ENCODE measurements at regions not wholly inside any gene's neighbourhood (a gene's known extent, or its start where the extent isn't known, plus 50 kb on each side); places are given as distances from the start of the nearest gene placed in this dataset.

DNA sequence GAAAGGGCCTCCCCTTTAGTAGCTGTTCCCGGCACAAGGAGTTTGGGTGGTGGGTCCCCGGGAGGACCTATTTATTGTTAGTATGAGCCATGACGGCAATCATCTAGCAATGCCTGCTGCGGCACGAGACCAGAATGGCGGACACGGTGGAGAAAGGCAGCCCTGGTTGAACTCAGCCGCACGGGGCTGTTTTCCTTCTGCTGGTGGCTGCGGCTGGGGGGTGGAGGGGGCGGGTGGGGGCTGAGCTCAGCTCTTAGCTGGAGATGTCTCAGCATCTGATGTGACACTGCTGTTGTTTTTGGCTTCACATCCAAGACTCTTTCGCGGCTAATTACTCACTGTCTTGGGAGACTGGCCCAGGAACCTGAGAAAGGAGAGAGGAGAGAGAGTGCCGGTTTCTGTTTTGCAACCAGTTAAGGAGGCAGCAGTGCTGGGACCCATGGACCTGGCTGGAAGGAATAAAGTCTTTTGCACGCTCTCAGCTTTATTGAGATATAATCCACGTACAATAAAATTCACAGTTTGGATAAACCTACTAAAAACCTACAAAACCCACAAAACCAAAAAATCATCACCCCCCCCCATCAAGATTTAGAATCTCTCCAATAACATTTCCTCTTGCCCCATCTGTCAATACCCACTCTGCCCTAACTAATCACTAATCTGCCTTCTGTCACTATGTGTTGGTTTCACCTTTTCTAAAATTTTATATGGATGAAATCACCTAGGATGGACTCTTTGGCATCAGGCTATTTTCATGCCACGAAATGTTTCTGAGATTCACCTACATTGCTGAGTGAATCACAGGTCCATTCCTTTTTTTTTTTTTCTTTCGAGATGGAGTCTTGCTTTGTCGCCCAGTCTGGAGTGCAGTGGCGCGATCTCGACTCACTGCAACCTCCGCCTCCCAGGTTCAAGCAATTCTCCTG is 81.8 kb upstream of the NEURL1B start:
- H3K27ac ChIP-seq (ENCODE audit: low read depth in 2 of 2, low read length in 2 of 2): peak overlapping the region in 1 of 2 donors; percentile 57
- no peaks in the 10 kb centered on the region for H3K9me3 ChIP-seq (ENCODE audit: control insufficient read depth in 2 of 2, low read length in 2 of 2)
- no peaks in the 10 kb centered on the region for H3K36me3 ChIP-seq (ENCODE audit: control insufficient read depth in 2 of 2, insufficient read depth in 2 of 2, low read length in 2 of 2)
- no peak overlapping the region for H3K4me3 ChIP-seq (ENCODE audit: low read length in 2 of 2)
- H3K27me3 ChIP-seq (ENCODE audit: control insufficient read depth in 2 of 2, insufficient read depth in 2 of 2, low read length in 2 of 2): no peaks in the 10 kb centered on the region
- H3K4me1 ChIP-seq (ENCODE audit: control insufficient read depth in 2 of 2, insufficient read depth in 2 of 2, low read length in 2 of 2): peaks cover 11 to 18% of the 10 kb centered on the region in 2 donors
- H3K9ac ChIP-seq (ENCODE audit: low read depth in 1 of 2, low read length in 2 of 2): no peak overlapping the region

DNA sequence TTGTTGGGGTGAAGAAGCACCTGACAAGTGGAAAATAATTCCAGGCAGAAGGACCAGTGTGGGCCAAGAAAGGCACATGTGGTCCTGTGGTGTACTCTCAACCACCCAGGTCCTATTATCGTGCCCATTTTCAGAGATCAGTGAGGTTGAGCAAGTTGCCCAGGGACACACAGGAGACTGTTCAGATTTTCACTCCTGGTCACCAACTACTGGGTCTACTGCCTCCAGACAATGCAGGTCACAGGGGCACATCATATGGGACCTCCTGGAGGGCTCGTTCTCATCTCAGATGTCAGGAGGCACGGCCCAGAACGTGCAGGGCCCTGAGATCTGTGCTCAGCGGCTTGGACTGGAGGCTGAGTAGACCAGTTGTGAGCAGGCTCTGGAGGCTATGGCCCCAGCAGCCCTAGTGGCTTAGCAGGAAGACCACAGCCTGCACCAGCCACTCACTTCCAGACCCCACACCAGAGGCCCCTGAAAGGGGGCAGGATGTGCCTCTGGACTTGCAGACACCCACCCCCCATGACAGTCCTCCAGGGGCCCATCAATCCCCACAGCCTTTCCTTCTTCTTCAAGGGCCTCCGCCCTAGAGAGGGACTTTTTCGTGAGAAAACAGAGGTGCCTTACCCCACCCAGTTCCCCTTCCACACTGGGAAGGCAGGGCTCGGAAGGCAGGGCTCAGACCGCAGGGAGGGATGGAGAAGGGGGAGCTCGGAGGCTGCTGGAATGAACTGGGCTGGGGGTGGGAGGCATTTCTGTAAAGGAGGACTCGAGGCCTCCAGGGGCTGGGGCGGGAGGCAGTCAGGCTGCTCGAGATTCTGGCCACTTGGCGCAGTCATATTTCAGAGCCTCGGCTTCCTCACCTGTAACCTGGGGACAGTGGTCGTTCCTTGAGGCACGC is 82.7 kb upstream of the NEURL1B start:
- peaks cover 3 to 17% of the 10 kb centered on the region in 2 donors for H3K4me1 ChIP-seq (ENCODE audit: control insufficient read depth in 2 of 2, insufficient read depth in 2 of 2, low read length in 2 of 2)
- H3K9ac ChIP-seq (ENCODE audit: low read depth in 1 of 2, low read length in 2 of 2): no peak overlapping the region
- H3K4me3 ChIP-seq (ENCODE audit: low read length in 2 of 2): no peak overlapping the region

GRCh38 chr5:172556971-172557461 is 84.0 kb upstream of the NEURL1B start:
- peaks cover 3 to 17% of the 10 kb centered on the region in 2 donors for H3K4me1 ChIP-seq (ENCODE audit: control insufficient read depth in 2 of 2, insufficient read depth in 2 of 2, low read length in 2 of 2)
- H3K27ac ChIP-seq (ENCODE audit: low read depth in 2 of 2, low read length in 2 of 2): peak overlapping the region; percentile 11 to 58

More for the DNA sequence above, 82.7 kb upstream of the NEURL1B start:
- Histone ChIP-seq H3K27ac (ENCODE audit: low read depth in 2 of 2, low read length in 2 of 2) (peak overlapping the region in 1 of 2 donors; percentile 57), H3K36me3 (ENCODE audit: control insufficient read depth in 2 of 2, insufficient read depth in 2 of 2, low read length in 2 of 2) (no peaks in the 10 kb centered on the region), H3K27me3 (ENCODE audit: control insufficient read depth in 2 of 2, insufficient read depth in 2 of 2, low read length in 2 of 2) (no peaks in the 10 kb centered on the region), H3K9me3 (ENCODE audit: control insufficient read depth in 2 of 2, low read length in 2 of 2) (no peaks in the 10 kb centered on the region)

DNA sequence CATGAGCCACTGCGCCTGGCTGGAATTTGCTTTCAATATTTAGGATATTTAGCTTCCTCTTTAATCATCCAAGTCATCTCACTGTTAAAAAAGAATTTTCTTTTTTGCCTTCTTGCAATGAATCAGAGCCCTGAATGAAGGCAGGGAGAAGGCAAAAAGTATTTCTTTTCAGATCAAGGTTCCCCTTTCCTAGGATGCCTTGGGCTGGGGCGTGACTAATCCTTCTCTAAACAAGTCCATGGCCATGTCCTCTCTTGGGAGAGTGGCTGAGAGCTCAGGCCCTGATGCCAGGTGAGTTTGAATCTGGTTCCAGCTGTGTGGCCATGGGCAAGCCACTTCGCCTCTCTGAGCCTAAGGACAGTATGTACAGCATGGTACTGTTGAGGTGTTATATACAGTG is 84.8 kb upstream of the NEURL1B start:
- Histone ChIP-seq H3K9ac (ENCODE audit: low read depth in 1 of 2, low read length in 2 of 2) (no peak overlapping the region), H3K9me3 (ENCODE audit: control insufficient read depth in 2 of 2, low read length in 2 of 2) (no peaks in the 10 kb centered on the region), H3K4me1 (ENCODE audit: control insufficient read depth in 2 of 2, insufficient read depth in 2 of 2, low read length in 2 of 2) (peaks cover 3 to 17% of the 10 kb centered on the region in 2 donors), H3K36me3 (ENCODE audit: control insufficient read depth in 2 of 2, insufficient read depth in 2 of 2, low read length in 2 of 2) (no peaks in the 10 kb centered on the region), H3K27ac (ENCODE audit: low read depth in 2 of 2, low read length in 2 of 2) (peak overlapping the region in 1 of 2 donors; percentile 58), H3K27me3 (ENCODE audit: control insufficient read depth in 2 of 2, insufficient read depth in 2 of 2, low read length in 2 of 2) (no peaks in the 10 kb centered on the region), H3K4me3 (ENCODE audit: low read length in 2 of 2) (no peak overlapping the region)

More at GRCh38 chr5:172556971-172557461, 84.0 kb upstream of the NEURL1B start:
- Histone ChIP-seq H3K9me3 (ENCODE audit: control insufficient read depth in 2 of 2, low read length in 2 of 2) (no peaks in the 10 kb centered on the region), H3K9ac (ENCODE audit: low read depth in 1 of 2, low read length in 2 of 2) (no peak overlapping the region), H3K27me3 (ENCODE audit: control insufficient read depth in 2 of 2, insufficient read depth in 2 of 2, low read length in 2 of 2) (no peaks in the 10 kb centered on the region), H3K36me3 (ENCODE audit: control insufficient read depth in 2 of 2, insufficient read depth in 2 of 2, low read length in 2 of 2) (no peaks in the 10 kb centered on the region), H3K4me3 (ENCODE audit: low read length in 2 of 2) (no peak overlapping the region)

GRCh38 chr5:172554562-172554961 is 86.5 kb upstream of the NEURL1B start:
- H3K4me1 ChIP-seq (ENCODE audit: control insufficient read depth in 2 of 2, insufficient read depth in 2 of 2, low read length in 2 of 2): peaks cover 3 to 17% of the 10 kb centered on the region in 2 donors
- no peaks in the 10 kb centered on the region for H3K36me3 ChIP-seq (ENCODE audit: control insufficient read depth in 2 of 2, insufficient read depth in 2 of 2, low read length in 2 of 2)
- no peak overlapping the region for H3K27ac ChIP-seq (ENCODE audit: low read depth in 2 of 2, low read length in 2 of 2)
- H3K9ac ChIP-seq (ENCODE audit: low read depth in 1 of 2, low read length in 2 of 2): no peak overlapping the region
- H3K9me3 ChIP-seq (ENCODE audit: control insufficient read depth in 2 of 2, low read length in 2 of 2): no peaks in the 10 kb centered on the region
- no peak overlapping the region for H3K4me3 ChIP-seq (ENCODE audit: low read length in 2 of 2)
- H3K27me3 ChIP-seq (ENCODE audit: control insufficient read depth in 2 of 2, insufficient read depth in 2 of 2, low read length in 2 of 2): no peaks in the 10 kb centered on the region

- H3K9me3 ChIP-seq (ENCODE audit: control insufficient read depth in 2 of 2, low read length in 2 of 2): no peaks in the 10 kb centered on the region
- no peaks in the 10 kb centered on the region for H3K27me3 ChIP-seq (ENCODE audit: control insufficient read depth in 2 of 2, insufficient read depth in 2 of 2, low read length in 2 of 2)
- no peak overlapping the region for H3K9ac ChIP-seq (ENCODE audit: low read depth in 1 of 2, low read length in 2 of 2)
- H3K27ac ChIP-seq (ENCODE audit: low read depth in 2 of 2, low read length in 2 of 2): peak overlapping the region in 1 of 2 donors; percentile 43
- no peak overlapping the region for H3K4me3 ChIP-seq (ENCODE audit: low read length in 2 of 2)
- H3K4me1 ChIP-seq (ENCODE audit: control insufficient read depth in 2 of 2, insufficient read depth in 2 of 2, low read length in 2 of 2): peaks cover 3 to 17% of the 10 kb centered on the region in 2 donors
- H3K36me3 ChIP-seq (ENCODE audit: control insufficient read depth in 2 of 2, insufficient read depth in 2 of 2, low read length in 2 of 2): no peaks in the 10 kb centered on the region
Observed at GRCh38 chr5:172553903-172554302, 87.2 kb upstream of the NEURL1B start.

- Histone ChIP-seq H3K27ac (ENCODE audit: low read depth in 2 of 2, low read length in 2 of 2) (no peak overlapping the region), H3K9me3 (ENCODE audit: control insufficient read depth in 2 of 2, low read length in 2 of 2) (no peaks in the 10 kb centered on the region), H3K9ac (ENCODE audit: low read depth in 1 of 2, low read length in 2 of 2) (no peak overlapping the region), H3K36me3 (ENCODE audit: control insufficient read depth in 2 of 2, insufficient read depth in 2 of 2, low read length in 2 of 2) (no peaks in the 10 kb centered on the region), H3K4me3 (ENCODE audit: low read length in 2 of 2) (no peak overlapping the region), H3K27me3 (ENCODE audit: control insufficient read depth in 2 of 2, insufficient read depth in 2 of 2, low read length in 2 of 2) (no peaks in the 10 kb centered on the region), H3K4me1 (ENCODE audit: control insufficient read depth in 2 of 2, insufficient read depth in 2 of 2, low read length in 2 of 2) (peaks cover 6 to 11% of the 10 kb centered on the region in 2 donors)
Observed at GRCh38 chr5:172553167-172553566, 87.9 kb upstream of the NEURL1B start.

- no peak overlapping the region for H3K9ac ChIP-seq (ENCODE audit: low read depth in 1 of 2, low read length in 2 of 2)
- no peak overlapping the region for H3K4me3 ChIP-seq (ENCODE audit: low read length in 2 of 2)
- H3K9me3 ChIP-seq (ENCODE audit: control insufficient read depth in 2 of 2, low read length in 2 of 2): no peaks in the 10 kb centered on the region
- H3K27me3 ChIP-seq (ENCODE audit: control insufficient read depth in 2 of 2, insufficient read depth in 2 of 2, low read length in 2 of 2): no peaks in the 10 kb centered on the region
- peaks cover 2 to 3% of the 10 kb centered on the region in 2 donors for H3K4me1 ChIP-seq (ENCODE audit: control insufficient read depth in 2 of 2, insufficient read depth in 2 of 2, low read length in 2 of 2)
- no peak overlapping the region for H3K27ac ChIP-seq (ENCODE audit: low read depth in 2 of 2, low read length in 2 of 2)
- H3K36me3 ChIP-seq (ENCODE audit: control insufficient read depth in 2 of 2, insufficient read depth in 2 of 2, low read length in 2 of 2): no peaks in the 10 kb centered on the region
Observed at GRCh38 chr5:172550996-172551395, 90.1 kb upstream of the NEURL1B start.

DNA sequence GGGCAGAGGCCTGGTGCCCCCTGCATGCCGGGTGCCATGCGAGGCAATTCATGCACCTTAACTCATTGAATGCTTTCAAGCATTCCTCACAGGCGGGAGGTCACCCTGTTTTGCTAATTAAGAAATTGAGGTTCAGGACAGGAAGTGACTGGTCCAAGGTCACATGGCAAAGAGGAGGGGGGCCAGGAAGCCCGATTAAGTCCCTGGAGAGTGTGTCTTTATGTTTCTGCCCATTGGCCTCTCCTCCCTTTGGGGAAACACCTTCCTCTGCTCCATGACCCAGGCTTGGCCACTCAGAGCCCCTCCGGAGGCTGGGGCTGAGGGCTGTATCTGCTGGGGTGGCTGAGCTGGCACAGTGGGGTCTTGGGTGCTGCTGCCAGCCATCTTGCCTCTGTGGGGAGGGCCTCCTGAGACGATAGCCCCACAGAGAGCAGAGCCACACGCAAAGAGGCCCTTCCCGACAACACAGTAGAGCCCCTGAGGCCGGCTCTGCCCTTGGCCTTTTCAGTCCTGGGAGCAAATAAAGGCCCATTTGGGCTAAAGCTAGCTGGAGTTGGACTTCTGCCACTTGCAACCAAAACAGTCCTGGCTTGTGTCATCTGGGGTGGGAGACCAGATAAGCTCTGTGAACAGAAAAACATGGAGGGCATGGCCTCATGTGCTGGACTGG is 90.8 kb upstream of the NEURL1B start:
- H3K27ac ChIP-seq (ENCODE audit: low read depth in 2 of 2, low read length in 2 of 2): no peak overlapping the region
- peaks cover 2 to 3% of the 10 kb centered on the region in 2 donors for H3K4me1 ChIP-seq (ENCODE audit: control insufficient read depth in 2 of 2, insufficient read depth in 2 of 2, low read length in 2 of 2)
- no peaks in the 10 kb centered on the region for H3K27me3 ChIP-seq (ENCODE audit: control insufficient read depth in 2 of 2, insufficient read depth in 2 of 2, low read length in 2 of 2)
- H3K4me3 ChIP-seq (ENCODE audit: low read length in 2 of 2): no peak overlapping the region
- H3K36me3 ChIP-seq (ENCODE audit: control insufficient read depth in 2 of 2, insufficient read depth in 2 of 2, low read length in 2 of 2): no peaks in the 10 kb centered on the region
- no peaks in the 10 kb centered on the region for H3K9me3 ChIP-seq (ENCODE audit: control insufficient read depth in 2 of 2, low read length in 2 of 2)
- no peak overlapping the region for H3K9ac ChIP-seq (ENCODE audit: low read depth in 1 of 2, low read length in 2 of 2)

Measured in mucosa of rectum (tissue), 2 donors.